K562 (cell line): ENCODE measurements at regions not wholly inside any gene's neighbourhood (a gene's known extent, or its start where the extent isn't known, plus 50 kb on each side); places are given as distances from the start of the nearest gene placed in this dataset.
A peak's percentile ranks its signal among the peaks of the same experiment; 100 is the strongest.

Experiments
- ATAC-seq: fragments of 200-7000 bp; cut with Tn5 transposase; 3 replicates; pipeline ENCODE4 v1.9.1; 2020; ENCODE audit warnings: moderate library complexity
- BruUV-seq: library from RNA; stranded (reverse); fragments of 400-500 nt; replicated peaks from 2 replicates; lab custom pipeline; 2021; lab: Mats Ljungman, UMichigan
- CTCF ChIA-PET: fragments of 300-600 bp; formaldehyde crosslinking; extraction: SDS; loops from one replicate; lab custom pipeline; 2021; ENCODE audit warnings: low intra/inter-chr PET ratio; lab: Yijun Ruan, JAX
- POLR2A ChIA-PET: fragments of 300-600, 350-650 bp; sonication (Branson Sonifier 250); formaldehyde crosslinking; extraction: SDS; loops from one replicate; lab custom pipeline; 2021; ENCODE audit warnings: antibody characterized with exemption, inconsistent platforms; lab: Yijun Ruan, JAX
- DNase-seq, 4 experiments: peaks; one replicate each; pipeline versions ENCODE4 v3.0.0 to v3.0.0-alpha.2; 2011 to 2018; ENCODE audit warnings: low spot score in 3 of 4, mixed read lengths in 3 of 4; ENCODE audit errors: extremely low read depth in 1 of 4
- FAIRE-seq: peaks from 2 replicates; lab custom pipeline; 2011; peaks lifted over from hg19 to GRCh38; lab: Jason Lieb, UNC
- H2AFZ ChIP-seq: 2 replicates; pipeline ENCODE4 v1.6.0; 2011; ENCODE audit warnings: low read depth, low read length, control low read depth, inconsistent platforms
- H3K27ac ChIP-seq: fragments of 200-600 bp; 3 replicates; pipeline ENCODE4 v1.8.0; 2011; ENCODE audit warnings: low read depth, mild to moderate bottlenecking, control low read depth, inconsistent platforms, low read length, moderate library complexity, mixed read lengths; ENCODE audit errors: extremely low read depth
- H3K27me3 ChIP-seq, 2 experiments: fragments of 300-600 bp in 1 of 2; 2 replicates in 1 of 2; 3 replicates in 1 of 2; pipeline versions ENCODE4 v1.6.0 to v1.8.0; 2011; ENCODE audit warnings: inconsistent platforms in 2 of 2, low read length in 2 of 2, mild to moderate bottlenecking in 1 of 2, mixed read lengths in 1 of 2, moderate library complexity in 1 of 2; ENCODE audit not compliant: control insufficient read depth in 2 of 2, insufficient read depth in 2 of 2
- H3K36me3 ChIP-seq: fragments of 300-600 bp; 3 replicates; pipeline ENCODE4 v1.8.0; 2011; ENCODE audit warnings: mild to moderate bottlenecking, low read length, inconsistent platforms; ENCODE audit not compliant: control insufficient read depth, insufficient read depth
- H3K4me1 ChIP-seq, 2 experiments: fragments of 200-600 bp in 1 of 2; replicated peaks in 1 of 2; 2 replicates in 1 of 2; 3 replicates in 1 of 2; pipeline versions ENCODE4 v1.5.1 to v1.8.0; 2011; ENCODE audit warnings: inconsistent platforms in 2 of 2, low read length in 2 of 2, mild to moderate bottlenecking in 1 of 2, mixed read lengths in 1 of 2, moderate library complexity in 1 of 2; ENCODE audit not compliant: control insufficient read depth in 2 of 2, insufficient read depth in 2 of 2
- H3K4me2 ChIP-seq: 2 replicates; pipeline ENCODE4 v1.6.1; 2011; ENCODE audit warnings: low read length, control low read depth, inconsistent platforms, mixed read lengths; ENCODE audit not compliant: insufficient read depth
- H3K4me3 ChIP-seq: fragments of 200-600 bp; sonication (generic), shearing (Covaris generic); 2 replicates; pipeline ENCODE4 v1.5.1; 2016; ENCODE audit warnings: control low read depth, inconsistent platforms
- H3K79me2 ChIP-seq: fragments of 200-600 bp; 3 replicates; pipeline ENCODE4 v1.8.0; 2011; ENCODE audit warnings: low read length, inconsistent platforms; ENCODE audit not compliant: control insufficient read depth, insufficient read depth
- H3K9ac ChIP-seq, 2 experiments: 2 replicates each; pipeline versions ENCODE4 v1.6.0 to v1.6.1; 2011; ENCODE audit warnings: low read depth in 2 of 2, low read length in 2 of 2, control low read depth in 1 of 2, inconsistent platforms in 1 of 2, mild to moderate bottlenecking in 1 of 2, mixed read lengths in 1 of 2; ENCODE audit not compliant: insufficient read depth in 1 of 2
- H3K9me1 ChIP-seq: one replicate; pipeline ENCODE4 v1.6.0; 2011; ENCODE audit warnings: inconsistent platforms, mild to moderate bottlenecking, low read length, moderate library complexity; ENCODE audit not compliant: control insufficient read depth, insufficient read depth
- H3K9me3 ChIP-seq: replicated peaks from 2 replicates; pipeline ENCODE4 v1.5.1; 2011; ENCODE audit warnings: low read depth, low read length, inconsistent platforms; ENCODE audit not compliant: control insufficient read depth, insufficient read depth
- H4K20me1 ChIP-seq: replicated peaks from 2 replicates; pipeline ENCODE4 v1.6.1; 2011; ENCODE audit warnings: low read length, inconsistent platforms, mixed read lengths; ENCODE audit not compliant: control insufficient read depth, insufficient read depth
- CBFA2T3 ChIP-seq: fragments of 450-650 bp; IDR thresholded peaks from 2 replicates; pipeline ENCODE4 v1.6.1; 2017
- CTBP1 ChIP-seq: fragments of 450-650 bp; IDR thresholded peaks from 2 replicates; pipeline ENCODE4 v1.6.1; 2016; ENCODE audit warnings: borderline replicate concordance
- HIVEP1 ChIP-seq: fragments of 250-450 bp; sonication (Bioruptor Pico); IDR thresholded peaks from 2 replicates; pipeline ENCODE4 v1.4.0; 2020; ENCODE audit warnings: mild to moderate bottlenecking
- NCOA2 ChIP-seq, 2 experiments: fragments of 450-650 bp; IDR thresholded peaks; 2 replicates each; pipeline ENCODE4 v1.6.1; 2018; ENCODE audit warnings: mild to moderate bottlenecking in 2 of 2, moderate library complexity in 1 of 2; ENCODE audit not compliant: partially characterized antibody in 2 of 2
- RAD21 ChIP-seq, 2 experiments: fragments of 250-450 bp in 1 of 2; fragments of 450-650 bp in 1 of 2; sonication (Bioruptor Pico) in 1 of 2; formaldehyde crosslinking in 1 of 2; IDR thresholded peaks in 1 of 2; conservative IDR thresholded peaks in 1 of 2; 2 replicates each; pipeline versions ENCODE4 v1.4.0 to v1.8.0; 2020 to 2022; ENCODE audit warnings: mild to moderate bottlenecking in 2 of 2, moderate library complexity in 1 of 2
- SAFB ChIP-seq: fragments of 200-400 bp; formaldehyde crosslinking; IDR thresholded peaks from 2 replicates; pipeline ENCODE4 v1.6.1; 2017; ENCODE audit warnings: low read depth, low read length, borderline replicate concordance
- TAF9B ChIP-seq: fragments of 450-650 bp; IDR thresholded peaks from 2 replicates; pipeline ENCODE4 v1.6.1; 2018; ENCODE audit warnings: mild to moderate bottlenecking; ENCODE audit not compliant: partially characterized antibody
- TAL1 ChIP-seq: fragments of 450-650 bp; IDR thresholded peaks from 2 replicates; pipeline ENCODE4 v1.6.1; 2016; ENCODE audit warnings: mild to moderate bottlenecking
- ZKSCAN1 ChIP-seq: fragments of 150-350 bp; IDR thresholded peaks from 2 replicates; pipeline ENCODE4 v1.6.1; 2016; ENCODE audit warnings: low read depth, low read length
- ZNF384 ChIP-seq: IDR thresholded peaks from 2 replicates; pipeline ENCODE4 v1.6.1; 2012; ENCODE audit warnings: low read depth, low read length, improper control_type of control experiment
- WGBS: fragments of 100-300 bp; shearing (Covaris generic); methylation state at CpG from one replicate; pipeline ENCODE4 v1.1.6; 2016; ENCODE audit warnings: low coverage, mixed read lengths; ENCODE audit not compliant: insufficient coverage; ENCODE audit errors: missing lambda C conversion rate; 5-methylcytosine and 5-hydroxymethylcytosine counted together
- in situ Hi-C: fragments of 300-500 bp; cut with MboI; formaldehyde crosslinking; loops from 4 replicates; pipeline ENCODE4 v1.15.0; 2018; ENCODE audit warnings: inconsistent platforms, mixed read lengths
- intact Hi-C: fragments of 100-400 bp; cut with micrococcal nuclease; formaldehyde crosslinking; loops from 2 replicates; pipeline ENCODE4 v1.14.2; 2022
- TF ChIP-seq, protein P1 (sequence below), 3 experiments: IDR thresholded peaks in 2 of 3; conservative IDR thresholded peaks in 1 of 3; 2 replicates each; pipeline ENCODE4 v1.5.1; 2011 to 2012; ENCODE audit warnings: low read length in 3 of 3, mild to moderate bottlenecking in 3 of 3, control low read depth in 2 of 3, improper control_type of control experiment in 1 of 3, inconsistent platforms in 1 of 3, low read depth in 1 of 3, mixed read lengths in 1 of 3, moderate library complexity in 1 of 3; ENCODE audit not compliant: insufficient read depth in 2 of 3

DNA sequence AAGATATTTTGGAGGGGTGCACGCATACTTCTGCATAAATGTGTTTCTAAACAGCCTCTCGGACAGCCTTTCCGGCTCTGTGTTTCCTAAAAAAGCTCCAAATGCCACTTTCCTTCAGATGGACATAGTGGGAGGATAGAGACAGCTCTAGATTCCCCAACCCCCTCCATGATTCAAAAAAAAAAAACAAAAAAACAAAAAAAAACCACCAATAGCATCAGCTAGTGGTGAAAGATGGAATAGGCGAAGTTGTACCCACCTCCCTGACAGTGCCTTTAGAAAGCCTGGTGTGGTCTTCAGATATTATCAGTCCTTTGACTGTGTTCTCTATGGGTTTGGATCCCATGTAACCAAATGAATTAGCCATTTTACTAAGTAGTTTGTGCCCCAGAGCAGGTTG is 94.1 kb downstream of the PHETA1 start:
- Histone ChIP-seq H3K27me3 (peaks cover 16 to 47% of the 10 kb centered on the region in 2 experiments; a peak in 4 of 5 replicates), H3K4me2 (no peak overlapping the region), H3K4me3 (no peak overlapping the region), H2AFZ (no peak overlapping the region), H3K79me2 (no peaks in the 10 kb centered on the region), H3K9me3 (no peaks in the 10 kb centered on the region), H4K20me1 (no peaks in the 10 kb centered on the region), H3K4me1 (no peaks in the 10 kb centered on the region), H3K9me1 (no peaks in the 10 kb centered on the region), H3K36me3 (no peaks in the 10 kb centered on the region), H3K27ac (no peak overlapping the region), H3K9ac (no peak overlapping the region)
- ATAC-seq: peak; percentile 80
- POLR2A ChIA-PET: interaction anchor here (1.0 kb wide), 1 partner anchor 176 kb away, joined by 3 read pairs; no protein-coding TSS in a partner anchor
- intact Hi-C loops: no loop called here
- in situ Hi-C loops: no loop called here
- DNase-seq: peak in 2 of 4 experiments; percentile 8 to 42
- CTCF ChIA-PET: interaction anchor here (0.6 kb wide), 1 partner anchor 156 kb away, joined by 3 read pairs; no protein-coding TSS in a partner anchor
- BruUV-seq: no TSS peak
- FAIRE-seq: peak; percentile 69
- 0% methylated on average over 4 of the region's 4 CpGs for whole genome bisulfite sequencing
- peak; percentile 96 for TF ChIP-seq ZNF384
- peak in 1 of 2 experiments; percentile 21; a peak in 1 of 4 replicates for TF ChIP-seq RAD21 (CRISPR knock-in tag; conservative IDR thresholded peaks at IDR 0.05 in 1 of 2, IDR thresholded peaks at IDR 0.05 in 1 of 2)
- TF ChIP-seq ZKSCAN1: no peak
- no peak for TF ChIP-seq SAFB
- TF ChIP-seq CBFA2T3: no peak
- no peak for TF ChIP-seq NCOA2 (IDR thresholded peaks at IDR 0.05; ENCODE audit: partially characterized antibody in 2 of 2)
- TF ChIP-seq, protein P1, sequence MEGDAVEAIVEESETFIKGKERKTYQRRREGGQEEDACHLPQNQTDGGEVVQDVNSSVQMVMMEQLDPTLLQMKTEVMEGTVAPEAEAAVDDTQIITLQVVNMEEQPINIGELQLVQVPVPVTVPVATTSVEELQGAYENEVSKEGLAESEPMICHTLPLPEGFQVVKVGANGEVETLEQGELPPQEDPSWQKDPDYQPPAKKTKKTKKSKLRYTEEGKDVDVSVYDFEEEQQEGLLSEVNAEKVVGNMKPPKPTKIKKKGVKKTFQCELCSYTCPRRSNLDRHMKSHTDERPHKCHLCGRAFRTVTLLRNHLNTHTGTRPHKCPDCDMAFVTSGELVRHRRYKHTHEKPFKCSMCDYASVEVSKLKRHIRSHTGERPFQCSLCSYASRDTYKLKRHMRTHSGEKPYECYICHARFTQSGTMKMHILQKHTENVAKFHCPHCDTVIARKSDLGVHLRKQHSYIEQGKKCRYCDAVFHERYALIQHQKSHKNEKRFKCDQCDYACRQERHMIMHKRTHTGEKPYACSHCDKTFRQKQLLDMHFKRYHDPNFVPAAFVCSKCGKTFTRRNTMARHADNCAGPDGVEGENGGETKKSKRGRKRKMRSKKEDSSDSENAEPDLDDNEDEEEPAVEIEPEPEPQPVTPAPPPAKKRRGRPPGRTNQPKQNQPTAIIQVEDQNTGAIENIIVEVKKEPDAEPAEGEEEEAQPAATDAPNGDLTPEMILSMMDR (IDR thresholded peaks at IDR 0.05 in 2 of 3, conservative IDR thresholded peaks at IDR 0.05 in 1 of 3; ENCODE audit: insufficient read depth in 2 of 3, low read depth in 1 of 3, low read length in 3 of 3): peak; percentile 35 to 61 (median 60); a peak in 5 of 6 replicates
- no peak for TF ChIP-seq TAL1
- TF ChIP-seq TAF9B: no peak
- TF ChIP-seq HIVEP1 (CRISPR knock-in tag): no peak
- no peak for TF ChIP-seq CTBP1
